NCI-H345 treated with DMSO at 0.1 percent for 48 hours (cell line): ENCODE measurements at regions not wholly inside any gene's neighbourhood (a gene's known extent, or its start where the extent isn't known, plus 50 kb on each side); places are given as distances from the start of the nearest gene placed in this dataset.

Experiments used
- DNase-seq: peaks from one replicate; lab custom pipeline; 2025; ENCODE audit not compliant: unreplicated experiment; lab: John Stamatoyannopoulos, UW

DNA sequence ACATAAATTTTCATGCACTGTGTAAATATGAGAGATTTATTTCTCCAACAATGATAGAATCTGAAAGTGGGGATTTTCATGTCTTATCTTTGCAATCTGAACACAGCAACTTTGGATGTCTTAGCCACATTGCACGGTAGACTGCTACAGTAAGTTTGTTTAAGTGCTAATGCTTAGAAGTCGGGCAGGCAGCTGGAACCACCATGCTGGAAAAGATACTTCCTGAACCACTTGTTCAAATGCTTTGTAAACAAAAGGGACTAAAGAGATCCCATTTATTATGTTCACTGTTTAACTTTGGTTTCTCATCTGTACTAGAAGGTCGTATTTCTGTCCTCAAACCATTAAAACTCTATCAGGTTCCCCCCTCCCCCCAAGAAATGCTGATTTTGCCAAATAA, 555.9 kb upstream of the DIPK2B start:
- peak; percentile 63 for DNase-seq

GRCh38 chrX:45755703-45756102, 555.0 kb upstream of the DIPK2B start:
- no peak for DNase-seq

DNA sequence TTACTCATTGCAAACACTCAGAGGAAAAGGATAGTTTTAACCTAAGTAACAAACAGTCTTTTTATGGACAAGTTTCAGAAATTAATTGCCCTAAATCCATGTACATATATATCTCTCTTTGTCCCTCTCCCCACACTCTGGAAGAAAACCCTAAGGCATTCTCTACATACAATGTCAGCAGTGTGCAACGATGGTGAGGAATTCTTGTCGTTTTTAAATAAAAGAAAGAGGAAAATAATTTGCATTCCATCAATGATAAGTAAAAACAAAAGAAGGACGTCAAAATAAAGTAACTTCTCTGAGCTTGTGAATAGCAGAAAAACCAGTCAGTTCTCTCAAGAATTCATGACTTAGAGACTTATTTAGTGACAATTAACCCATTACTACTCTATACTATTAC, 550.5 kb upstream of the DIPK2B start:
- DNase-seq: no peak

DNA sequence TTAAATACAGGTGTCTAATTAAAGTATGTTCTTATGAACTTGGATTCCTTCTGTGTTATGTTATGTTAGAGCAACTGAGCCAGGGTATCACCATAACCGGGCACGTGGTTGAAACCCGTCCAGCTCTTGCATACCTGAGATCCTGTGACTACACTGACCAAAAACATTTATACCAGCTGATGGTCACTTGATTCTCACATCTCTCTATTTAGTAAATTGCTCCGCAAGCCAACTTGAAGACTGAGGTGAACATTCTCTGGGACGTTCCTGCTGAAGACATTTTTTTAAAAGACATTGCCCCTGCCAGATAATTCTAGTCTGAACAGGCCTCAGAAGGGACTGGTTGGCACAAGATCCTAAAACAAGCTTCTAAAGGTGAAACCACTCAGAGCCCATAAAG, 550.0 kb upstream of the DIPK2B start:
- DNase-seq: no peak

DNA sequence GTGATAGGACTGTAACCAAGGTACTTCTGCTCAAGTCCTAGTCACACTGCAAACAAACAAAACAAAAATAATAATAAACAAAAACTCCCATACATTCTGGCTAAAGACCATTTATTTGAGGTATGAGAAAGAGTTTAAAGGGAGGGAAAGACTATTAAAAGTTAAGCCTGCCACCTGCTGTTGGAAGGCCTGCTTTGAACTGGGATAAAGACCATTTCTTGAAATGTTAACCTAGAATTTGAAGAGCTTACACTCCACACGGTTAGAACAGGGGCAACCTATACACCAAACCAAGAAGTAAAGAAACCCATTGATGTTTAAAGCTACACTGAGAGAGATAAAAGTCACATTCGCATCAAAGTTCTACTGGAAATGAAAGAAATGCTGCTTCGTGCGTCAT, 548.7 kb upstream of the DIPK2B start:
- DNase-seq: no peak

- no peak for DNase-seq
Observed at GRCh38 chrX:45748369-45748774, 547.7 kb upstream of the DIPK2B start.

GRCh38 chrX:45747905-45748304, 547.2 kb upstream of the DIPK2B start:
- no peak for DNase-seq

- no peak for DNase-seq
Observed at GRCh38 chrX:45745479-45745878, 544.8 kb upstream of the DIPK2B start.

GRCh38 chrX:45743906-45744625, 543.4 kb upstream of the DIPK2B start:
- no peak for DNase-seq

DNA sequence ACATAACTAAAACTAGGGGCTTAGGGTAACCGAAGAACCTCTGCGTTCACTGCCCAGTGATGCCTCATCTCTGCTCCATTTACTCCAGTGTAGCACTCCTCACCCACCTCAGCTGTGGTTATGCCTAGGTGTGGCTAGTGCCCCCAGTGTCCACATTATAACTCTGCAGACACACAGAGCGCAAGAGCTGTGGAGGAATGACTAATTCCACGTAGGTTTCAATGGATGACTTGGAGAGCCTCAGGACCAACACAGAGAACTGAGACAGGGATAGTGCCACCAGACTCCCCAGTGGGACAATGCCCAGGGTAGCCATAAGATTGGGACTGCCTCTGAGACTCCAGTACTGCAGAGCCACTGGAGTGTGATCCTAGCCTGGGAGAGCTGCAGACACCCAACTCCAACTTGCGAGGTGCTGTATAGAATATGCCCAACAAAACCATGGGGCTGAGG, 542.4 kb upstream of the DIPK2B start:
- DNase-seq: no peak

DNA sequence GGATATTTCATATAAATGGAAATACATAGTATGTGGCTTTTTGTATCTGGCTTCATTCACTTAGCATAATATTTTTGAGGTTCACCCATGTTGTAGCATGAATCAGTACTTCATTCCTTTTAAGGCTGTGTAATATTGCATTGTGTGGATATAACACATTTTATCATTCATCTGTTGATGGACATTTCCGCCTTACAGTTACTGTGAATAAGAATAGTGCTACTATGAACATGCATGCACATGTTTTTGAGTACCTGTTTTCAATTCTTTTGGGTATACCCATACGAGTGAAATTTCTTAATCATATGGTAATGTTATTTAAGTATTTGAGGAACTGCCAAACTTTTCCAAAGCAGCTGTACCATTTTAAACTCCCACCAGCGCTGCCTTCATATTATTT, 539.6 kb upstream of the DIPK2B start:
- DNase-seq: no peak

GRCh38 chrX:45735571-45735970, 534.9 kb upstream of the DIPK2B start:
- DNase-seq: no peak

GRCh38 chrX:45731448-45731847, 530.8 kb upstream of the DIPK2B start:
- DNase-seq: no peak

- DNase-seq: no peak
Observed at GRCh38 chrX:45727761-45728160, 527.1 kb upstream of the DIPK2B start.

GRCh38 chrX:45722471-45722870, 521.8 kb upstream of the DIPK2B start:
- no peak for DNase-seq

DNA sequence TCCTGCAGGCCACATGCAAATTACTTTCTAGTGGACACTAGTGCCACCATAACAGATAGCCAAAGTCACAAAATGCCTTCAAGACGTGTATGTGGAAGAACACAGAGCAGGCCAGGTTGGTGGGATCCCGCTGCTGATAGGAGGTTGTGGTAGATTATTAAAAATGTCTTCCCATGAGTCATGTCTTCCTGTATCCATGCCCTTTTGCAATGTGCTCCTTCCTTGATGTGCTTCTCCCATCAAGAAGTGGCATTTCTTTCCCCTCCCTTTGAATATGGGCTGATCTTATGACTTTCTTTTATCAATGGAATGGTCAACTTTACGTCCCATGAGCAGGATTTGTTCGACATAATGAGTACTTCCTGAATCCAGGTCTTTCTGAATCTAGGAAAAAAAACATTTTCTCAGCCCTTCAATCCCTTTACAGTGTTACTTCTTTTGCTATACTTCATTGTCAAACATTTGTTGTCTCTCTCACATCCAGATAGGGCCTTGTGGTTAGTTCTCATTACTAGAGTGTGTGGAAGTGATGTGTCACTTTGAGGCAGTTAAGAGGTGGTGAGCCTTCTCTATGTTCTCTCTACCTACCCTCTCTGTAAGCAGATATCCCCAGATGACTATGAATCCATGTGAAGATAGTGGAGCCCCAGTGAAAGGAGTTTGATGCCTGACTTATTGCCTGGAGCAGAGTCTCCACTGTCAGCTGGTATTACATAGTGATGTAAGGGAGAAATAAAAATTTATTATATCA, 519.2 kb upstream of the DIPK2B start:
- DNase-seq: no peak

DNA sequence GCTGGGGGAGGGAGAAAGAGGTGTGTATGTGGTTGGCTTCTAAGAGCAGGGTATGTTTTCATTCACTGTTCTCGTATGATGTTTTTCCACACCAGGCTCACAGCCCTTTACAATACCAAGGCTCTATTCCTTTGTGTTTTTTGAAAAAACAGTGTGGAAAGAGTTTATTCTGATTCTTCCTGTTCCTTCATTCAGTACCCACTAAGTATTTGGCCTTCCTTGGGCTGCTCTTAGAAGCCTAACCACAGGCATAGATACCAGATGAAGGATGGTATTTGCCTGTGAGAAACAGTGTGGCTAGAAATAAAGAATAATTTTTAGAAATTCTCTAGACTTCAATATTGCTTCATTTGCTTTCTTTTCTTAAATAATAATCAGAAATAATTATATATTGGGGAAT, 518.0 kb upstream of the DIPK2B start:
- DNase-seq: no peak

DNA sequence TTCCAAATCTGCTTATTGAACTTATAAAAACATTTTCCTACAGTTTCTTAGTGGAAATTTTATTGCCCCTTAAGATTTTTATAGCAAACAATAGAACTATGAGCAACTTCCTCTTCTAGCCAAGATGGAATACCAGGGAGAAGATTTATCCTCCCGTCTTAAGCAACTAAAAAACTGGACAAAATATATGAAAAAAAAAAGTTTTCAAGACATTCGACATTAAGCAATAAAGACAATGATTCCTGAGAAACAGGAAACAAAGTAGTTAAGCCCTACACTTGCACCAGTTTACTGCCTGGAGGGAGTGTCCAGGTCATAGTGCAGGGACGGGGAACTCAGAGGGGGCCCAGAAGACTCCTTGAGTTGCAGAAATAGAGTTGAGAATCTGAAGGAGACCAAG, 516.1 kb upstream of the DIPK2B start:
- no peak for DNase-seq

GRCh38 chrX:45715748-45716147, 515.1 kb upstream of the DIPK2B start:
- no peak for DNase-seq

GRCh38 chrX:45714866-45715265, 514.2 kb upstream of the DIPK2B start:
- no peak for DNase-seq

DNA sequence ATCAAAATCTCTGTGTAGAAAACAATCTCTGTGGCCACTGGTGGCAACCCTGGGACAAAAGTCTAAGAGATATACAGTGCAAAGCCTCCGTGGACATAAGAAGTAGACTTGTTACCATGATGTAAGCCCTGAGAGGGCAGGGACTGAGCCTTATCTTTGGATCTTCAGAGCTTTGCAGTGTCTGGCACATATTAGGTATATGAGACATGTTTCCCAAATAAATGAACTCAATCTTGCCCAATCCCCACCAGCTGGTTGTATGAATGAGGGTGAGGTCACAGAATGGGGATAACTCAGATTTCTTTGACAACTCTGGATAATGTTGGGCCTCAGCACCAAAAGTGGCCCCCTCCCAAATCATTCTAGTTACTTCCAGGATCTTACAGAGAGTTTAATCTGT, 511.4 kb upstream of the DIPK2B start:
- DNase-seq: no peak

DNA sequence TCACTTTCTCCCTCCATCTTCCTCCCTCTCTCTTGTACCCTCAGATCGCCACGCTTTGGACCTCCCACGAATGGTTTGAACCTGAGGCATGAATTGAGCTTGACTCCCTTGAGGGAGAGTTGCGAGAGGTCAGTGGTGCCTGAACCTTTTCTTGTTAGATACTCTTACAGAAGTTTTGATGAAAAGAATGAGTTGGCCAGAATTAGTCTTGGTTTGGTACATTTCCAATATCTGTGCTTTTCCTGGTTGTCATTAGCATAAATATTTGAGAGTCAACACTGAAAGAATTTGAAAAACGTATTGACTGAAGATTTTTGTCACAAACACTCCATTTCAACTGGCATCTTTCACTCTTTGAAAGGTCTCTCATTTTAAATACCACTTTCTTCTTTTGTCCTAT, 510.6 kb upstream of the DIPK2B start:
- DNase-seq: no peak
